GM12878 (cell line): ENCODE measurements at regions not wholly inside any gene's neighbourhood (a gene's known extent, or its start where the extent isn't known, plus 50 kb on each side); places are given as distances from the start of the nearest gene placed in this dataset.
A peak's percentile ranks its signal among the peaks of the same experiment; 100 is the strongest.

Source experiments
- ATAC-seq: fragments of 200-7000 bp; cut with Tn5 transposase; 3 replicates; pipeline ENCODE4 v1.9.1; 2020; ENCODE audit warnings: mild to moderate bottlenecking, moderate library complexity
- BruUV-seq: library from RNA; stranded (reverse); fragments of 400-500 nt; replicated peaks from 2 replicates; lab custom pipeline; 2021; lab: Mats Ljungman, UMichigan
- CTCF ChIA-PET: fragments of 300-600 bp; sonication (Branson Sonifier 250); formaldehyde crosslinking; extraction: SDS; loops from one replicate; lab custom pipeline; 2021; ENCODE audit warnings: inconsistent platforms; lab: Yijun Ruan, JAX
- POLR2A ChIA-PET: fragments of 350-600 bp; formaldehyde crosslinking; extraction: SDS; loops from one replicate; lab custom pipeline; 2021; ENCODE audit warnings: inconsistent platforms; lab: Charles Lee
- RAD21 ChIA-PET: fragments of 300-600 bp; sonication (Branson Sonifier 250); formaldehyde crosslinking; loops from one replicate; lab custom pipeline; 2023; ENCODE audit warnings: antibody characterized with exemption; ENCODE audit not compliant: unreplicated experiment; lab: Charles Lee
- SMC1A ChIA-PET: fragments of 300-600 bp; sonication (Branson Sonifier 250); formaldehyde crosslinking; loops from one replicate; lab custom pipeline; 2023; ENCODE audit not compliant: unreplicated experiment, uncharacterized antibody; lab: Charles Lee
- DNase-seq: peaks from one replicate; pipeline ENCODE4 v3.0.0-alpha.2; 2011; ENCODE audit warnings: low read depth, low spot score
- FAIRE-seq: peaks from 3 replicates; lab custom pipeline; 2011; peaks lifted over from hg19 to GRCh38; lab: Jason Lieb, UNC
- H2AFZ ChIP-seq: 2 replicates; pipeline ENCODE4 v1.6.0; 2011; ENCODE audit warnings: low read depth, low read length, control low read depth; ENCODE audit not compliant: control insufficient read depth
- H3K27ac ChIP-seq: 2 replicates; pipeline ENCODE4 v1.5.1; 2011; ENCODE audit warnings: control low read depth; ENCODE audit not compliant: control insufficient read depth, insufficient read depth
- H3K27me3 ChIP-seq, 2 experiments: replicated peaks in 1 of 2; 2 replicates each; pipeline versions ENCODE4 v1.6.0 to v1.6.1; 2011; ENCODE audit warnings: low read length in 1 of 2; ENCODE audit not compliant: control insufficient read depth in 2 of 2, insufficient read depth in 2 of 2
- H3K36me3 ChIP-seq, 2 experiments: 2 replicates each; pipeline ENCODE4 v1.5.1; 2011; ENCODE audit warnings: low read length in 1 of 2; ENCODE audit not compliant: control insufficient read depth in 2 of 2, insufficient read depth in 2 of 2
- H3K4me1 ChIP-seq: 2 replicates; pipeline ENCODE4 v1.6.1; 2011; ENCODE audit warnings: mild to moderate bottlenecking, low read length, moderate library complexity, mixed read lengths; ENCODE audit not compliant: control insufficient read depth, insufficient read depth
- H3K4me2 ChIP-seq: 2 replicates; pipeline ENCODE4 v1.6.0; 2011; ENCODE audit warnings: control low read depth; ENCODE audit not compliant: control insufficient read depth, insufficient read depth
- H3K4me3 ChIP-seq: fragments of 200-600 bp; sonication (generic); 2 replicates; pipeline ENCODE4 v1.5.1; 2016
- H3K79me2 ChIP-seq: 2 replicates; pipeline ENCODE4 v1.6.0; 2011; ENCODE audit warnings: low read length; ENCODE audit not compliant: control insufficient read depth, insufficient read depth
- H3K9ac ChIP-seq: 2 replicates; pipeline ENCODE4 v1.8.0; 2011; ENCODE audit warnings: low read length, control low read depth, mixed read lengths; ENCODE audit not compliant: control insufficient read depth, insufficient read depth
- H3K9me3 ChIP-seq: replicated peaks from 3 replicates; pipeline ENCODE4 v1.5.1; 2011; ENCODE audit warnings: mild to moderate bottlenecking, low read length; ENCODE audit not compliant: control insufficient read depth, insufficient read depth
- H4K20me1 ChIP-seq: 2 replicates; pipeline ENCODE4 v1.6.0; 2011; ENCODE audit not compliant: control insufficient read depth, insufficient read depth
- ATF7 ChIP-seq: fragments of 450-650 bp; IDR thresholded peaks from 2 replicates; pipeline ENCODE4 v1.6.1; 2016; ENCODE audit warnings: low read depth, mild to moderate bottlenecking
- MAX ChIP-seq: IDR thresholded peaks from 2 replicates; pipeline ENCODE4 v1.6.1; 2012; ENCODE audit warnings: low read depth, low read length, improper control_type of control experiment
- ZNF217 ChIP-seq: fragments of 450-650 bp; IDR thresholded peaks from 2 replicates; pipeline ENCODE4 v1.6.1; 2017; ENCODE audit warnings: antibody characterized with exemption, mild to moderate bottlenecking
- in situ Hi-C: fragments of 300-500 bp; cut with MboI; formaldehyde crosslinking; loops from 9 replicates; pipeline ENCODE4 v1.14.3; 2018; ENCODE audit warnings: mixed read lengths
- intact Hi-C: fragments of 100-400 bp; cut with micrococcal nuclease; formaldehyde crosslinking; loops from one replicate; pipeline ENCODE4 v1.14.2; 2022; ENCODE audit not compliant: unreplicated experiment

GRCh38 chr6:113632220-113632864 is 224.8 kb upstream of the MARCKS start (continued):
- TF ChIP-seq MAX, result no peak

GRCh38 chr6:113633638-113634037 is 223.5 kb upstream of the MARCKS start:
- TF ChIP-seq ATF7, result 0 out of 2 replicates have a peak, but pooled peaks have one; percentile 14
- no peak for TF ChIP-seq ZNF217
- Histone ChIP-seq H3K4me3 (no peak overlapping the region), H4K20me1 (no peaks in the 10 kb centered on the region), H2AFZ (no peak overlapping the region), H3K9ac (peak overlapping the region; percentile 45; the same call in 1 of the 2 replicates), H3K36me3 (no peaks in the 10 kb centered on the region), H3K4me1 (peaks cover 65% of the 10 kb centered on the region), H3K27me3 (no peaks in the 10 kb centered on the region), H3K4me2 (peak overlapping the region; percentile 99; the same call in 1 of the 2 replicates), H3K79me2 (peaks cover 31% of the 10 kb centered on the region), H3K9me3 (no peaks in the 10 kb centered on the region), H3K27ac (peak overlapping the region; percentile 100)
- no peak for FAIRE-seq
- ChIA-PET SMC1A (interaction anchor here (1.4 to 15.5 kb wide), 13 partner anchors 8 to 345 kb away, joined by 3 to 489 read pairs (median 8); no protein-coding TSS in a partner anchor), CTCF (interaction anchor here (0.8 to 15.8 kb wide), 7 partner anchors 11 to 327 kb away, joined by 3 to 146 read pairs (median 4); no protein-coding TSS in a partner anchor), RAD21 (interaction anchor here (0.5 to 14.0 kb wide), 10 partner anchors 10 to 327 kb away, joined by 3 to 395 read pairs (median 5); no protein-coding TSS in a partner anchor), POLR2A (interaction anchor here (1.6 to 15.9 kb wide), 5 partner anchors 7 to 222 kb away, joined by 4 to 304 read pairs (median 6); no protein-coding TSS in a partner anchor)
- BruUV-seq, result no TSS peak
- ATAC-seq, result no peak
- DNase-seq, result no peak
- intact Hi-C loops, result loop anchor here (1.0 to 5.0 kb wide), 5 partner anchors 10 to 341 kb away; no protein-coding TSS in a partner anchor
- in situ Hi-C loops, result loop anchor here (5.0 to 25.0 kb wide), 5 partner anchors 174 to 1896 kb away; partner anchors contain the start of gene MARCKS
